ENCODE measurements at regions not wholly inside any gene's neighbourhood (a gene's known extent, or its start where the extent isn't known, plus 50 kb on each side); places are given as distances from the start of the nearest gene placed in this dataset.

DNA sequence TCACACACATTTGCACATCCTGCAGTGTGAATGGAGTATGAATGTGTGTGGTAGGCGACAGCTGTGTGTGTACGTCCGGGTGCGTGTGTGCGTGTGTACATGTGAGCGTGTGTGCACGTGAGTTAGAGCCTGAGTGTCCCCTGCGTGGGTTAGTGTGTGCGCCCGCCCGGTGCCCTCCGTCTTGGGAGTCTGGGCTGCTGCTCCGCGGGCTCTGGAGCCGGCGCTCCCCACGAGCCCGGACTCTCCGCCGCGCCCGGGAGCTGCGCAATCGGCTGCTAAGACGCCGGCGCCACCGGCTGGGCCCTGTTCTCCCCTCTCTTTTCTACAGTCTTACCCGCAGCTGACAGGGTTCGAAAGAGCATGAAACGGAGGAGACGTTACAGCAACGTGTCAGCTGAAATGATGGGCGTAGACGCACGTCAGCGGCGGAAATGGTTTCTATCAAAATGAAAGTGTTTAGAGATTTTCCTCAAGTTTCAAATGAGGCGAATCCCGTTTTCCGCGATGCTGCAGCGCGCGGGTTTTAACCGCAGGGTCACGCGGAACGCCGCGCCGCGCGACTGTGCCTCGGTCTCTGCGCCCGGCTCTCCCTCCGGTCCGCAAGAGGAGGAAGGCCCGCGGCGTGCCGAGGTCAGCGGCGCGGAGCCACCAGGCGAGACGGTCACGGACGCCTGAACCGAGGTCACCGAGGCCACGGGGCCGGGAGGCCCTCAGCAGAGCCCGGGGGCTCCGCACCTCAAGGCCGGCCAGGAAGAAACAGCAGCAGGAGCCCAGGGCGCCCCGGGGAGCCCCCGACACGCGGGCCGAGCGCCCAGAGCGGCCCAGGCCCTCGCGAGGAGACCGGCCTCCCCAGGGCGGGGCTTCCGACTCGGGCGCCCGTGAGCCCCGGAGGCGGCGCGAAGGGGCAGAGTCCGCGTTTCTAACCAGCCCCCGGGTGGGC is 95.3 kb upstream of the BHLHE23 start:
- TF ChIP-seq, protein P1, sequence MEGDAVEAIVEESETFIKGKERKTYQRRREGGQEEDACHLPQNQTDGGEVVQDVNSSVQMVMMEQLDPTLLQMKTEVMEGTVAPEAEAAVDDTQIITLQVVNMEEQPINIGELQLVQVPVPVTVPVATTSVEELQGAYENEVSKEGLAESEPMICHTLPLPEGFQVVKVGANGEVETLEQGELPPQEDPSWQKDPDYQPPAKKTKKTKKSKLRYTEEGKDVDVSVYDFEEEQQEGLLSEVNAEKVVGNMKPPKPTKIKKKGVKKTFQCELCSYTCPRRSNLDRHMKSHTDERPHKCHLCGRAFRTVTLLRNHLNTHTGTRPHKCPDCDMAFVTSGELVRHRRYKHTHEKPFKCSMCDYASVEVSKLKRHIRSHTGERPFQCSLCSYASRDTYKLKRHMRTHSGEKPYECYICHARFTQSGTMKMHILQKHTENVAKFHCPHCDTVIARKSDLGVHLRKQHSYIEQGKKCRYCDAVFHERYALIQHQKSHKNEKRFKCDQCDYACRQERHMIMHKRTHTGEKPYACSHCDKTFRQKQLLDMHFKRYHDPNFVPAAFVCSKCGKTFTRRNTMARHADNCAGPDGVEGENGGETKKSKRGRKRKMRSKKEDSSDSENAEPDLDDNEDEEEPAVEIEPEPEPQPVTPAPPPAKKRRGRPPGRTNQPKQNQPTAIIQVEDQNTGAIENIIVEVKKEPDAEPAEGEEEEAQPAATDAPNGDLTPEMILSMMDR (conservative IDR thresholded peaks at IDR 0.05; ENCODE audit: low read depth, low read length): no peak
- peak; percentile 46 for DNase-seq (ENCODE audit: low read depth)
- peak overlapping the region; percentile 59 for H3K4me3 ChIP-seq (ENCODE audit: low read depth, low read length)

DNA sequence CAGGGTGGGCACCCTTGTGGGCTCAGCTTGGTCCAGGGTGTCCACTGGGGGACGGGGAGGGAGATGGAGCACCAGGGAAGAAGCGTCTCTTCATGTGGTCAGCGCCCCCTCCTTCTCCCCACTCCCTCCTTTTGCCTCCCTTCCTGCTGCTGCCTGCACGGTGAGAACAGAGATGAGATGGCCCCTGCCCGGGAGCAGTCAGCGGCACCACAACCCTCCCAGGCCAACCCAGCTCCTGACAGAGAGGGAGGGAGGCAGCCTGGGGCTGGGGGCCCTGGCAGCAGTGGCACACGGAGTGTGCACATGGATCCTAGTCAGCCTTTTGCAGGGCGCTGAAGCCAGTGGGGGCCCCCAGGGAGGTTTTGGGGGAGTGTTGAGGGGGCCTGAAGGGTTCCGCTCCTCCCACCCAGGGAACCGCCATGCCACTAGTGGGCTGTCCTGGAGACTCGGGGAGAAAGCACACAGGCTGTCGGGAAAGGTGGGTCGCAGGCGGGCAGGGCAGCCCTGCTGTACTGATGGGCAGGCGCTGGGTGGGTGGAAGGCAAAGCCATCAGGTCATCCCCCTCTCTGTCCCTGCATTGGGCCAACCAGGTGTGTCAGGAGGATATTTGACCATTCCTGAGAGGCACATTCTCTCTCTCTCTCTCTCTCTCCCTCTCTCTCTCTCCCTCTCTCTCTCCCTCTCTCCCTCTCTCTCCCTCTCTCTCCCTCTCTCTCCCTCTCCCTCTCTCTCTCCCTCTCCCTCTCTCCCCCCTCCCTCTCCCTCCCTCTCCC is 94.3 kb upstream of the BHLHE23 start:
- TF ChIP-seq, protein P1 (conservative IDR thresholded peaks at IDR 0.05; ENCODE audit: low read depth, low read length): no peak
- DNase-seq (ENCODE audit: low read depth): no peak
- no peak overlapping the region for H3K4me3 ChIP-seq (ENCODE audit: low read depth, low read length)

DNA sequence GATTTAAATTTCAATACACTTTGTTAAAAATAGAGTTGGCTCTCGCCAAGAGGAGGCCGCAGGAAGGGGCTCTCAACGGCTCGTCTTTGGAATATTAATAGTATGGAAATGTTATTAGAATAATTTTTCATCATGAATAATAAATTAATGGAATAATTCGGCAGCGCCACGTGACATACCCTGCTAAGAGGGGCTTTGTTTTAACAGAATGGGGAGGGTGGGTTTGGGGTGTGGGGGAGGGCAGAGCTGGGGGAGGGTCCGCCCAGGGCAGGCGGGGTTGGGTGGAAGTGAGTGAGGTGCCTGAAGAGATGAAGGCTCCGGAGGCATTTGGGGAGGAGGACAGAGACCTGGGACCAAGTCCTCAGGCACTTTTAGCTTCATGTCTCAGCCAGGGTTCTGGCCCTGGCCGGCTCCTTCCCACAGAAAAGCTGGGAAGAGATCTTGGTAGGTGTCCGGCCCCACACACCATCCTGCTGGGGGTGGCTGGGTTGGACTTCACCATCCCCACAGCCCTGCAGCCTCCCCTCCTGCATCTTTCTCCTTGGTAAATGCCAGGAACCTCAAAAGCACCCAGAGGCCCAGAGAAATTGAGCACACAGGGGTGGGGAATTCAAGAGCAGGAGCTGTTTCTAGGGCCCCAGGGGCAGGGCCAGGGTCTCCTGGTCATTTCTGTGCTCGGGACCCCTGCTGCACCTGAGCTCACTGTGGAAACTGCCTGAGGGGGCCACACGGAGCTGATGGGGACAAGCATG is 93.6 kb upstream of the BHLHE23 start:
- TF ChIP-seq, protein P1 (conservative IDR thresholded peaks at IDR 0.05; ENCODE audit: low read depth, low read length): no peak
- no peak overlapping the region for H3K4me3 ChIP-seq (ENCODE audit: low read depth, low read length)
- no peak for DNase-seq (ENCODE audit: low read depth)

DNA sequence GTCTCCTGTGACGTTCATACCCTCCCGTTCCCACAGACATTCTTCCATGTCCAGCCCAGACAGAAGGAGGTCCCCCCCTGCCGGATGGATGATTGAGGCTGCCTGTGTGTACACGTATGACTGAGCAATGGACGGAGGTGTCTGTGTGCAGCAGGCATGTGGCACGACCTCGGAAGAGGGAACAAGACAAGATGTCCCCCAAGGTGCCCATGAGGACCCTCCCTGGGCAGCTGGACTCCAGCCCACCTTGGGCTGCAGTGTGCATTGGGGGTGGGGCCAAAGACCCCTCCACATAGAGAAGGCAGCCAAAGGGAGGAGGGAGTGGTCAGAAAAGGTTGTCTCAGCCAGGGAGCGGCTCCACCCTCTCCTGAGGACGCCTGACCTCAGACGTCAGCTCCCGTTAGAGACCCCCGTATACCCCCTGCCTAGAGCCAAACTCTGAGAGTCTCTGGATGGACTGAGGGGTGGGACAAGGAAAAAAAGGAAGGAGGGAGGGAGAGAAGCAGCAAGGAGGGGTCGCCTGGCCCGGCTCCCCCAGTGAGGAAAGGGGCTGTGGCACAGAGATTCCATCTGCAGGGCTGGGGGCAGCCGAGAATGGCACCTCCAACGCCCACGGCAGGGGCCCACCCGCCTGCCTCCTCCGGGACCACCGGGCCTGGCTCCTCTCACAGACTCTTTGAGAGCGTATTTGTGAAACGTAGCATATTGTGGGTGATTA is 92.9 kb upstream of the BHLHE23 start:
- DNase-seq (ENCODE audit: low read depth): no peak
- TF ChIP-seq, protein P1 (conservative IDR thresholded peaks at IDR 0.05; ENCODE audit: low read depth, low read length): no peak

DNA sequence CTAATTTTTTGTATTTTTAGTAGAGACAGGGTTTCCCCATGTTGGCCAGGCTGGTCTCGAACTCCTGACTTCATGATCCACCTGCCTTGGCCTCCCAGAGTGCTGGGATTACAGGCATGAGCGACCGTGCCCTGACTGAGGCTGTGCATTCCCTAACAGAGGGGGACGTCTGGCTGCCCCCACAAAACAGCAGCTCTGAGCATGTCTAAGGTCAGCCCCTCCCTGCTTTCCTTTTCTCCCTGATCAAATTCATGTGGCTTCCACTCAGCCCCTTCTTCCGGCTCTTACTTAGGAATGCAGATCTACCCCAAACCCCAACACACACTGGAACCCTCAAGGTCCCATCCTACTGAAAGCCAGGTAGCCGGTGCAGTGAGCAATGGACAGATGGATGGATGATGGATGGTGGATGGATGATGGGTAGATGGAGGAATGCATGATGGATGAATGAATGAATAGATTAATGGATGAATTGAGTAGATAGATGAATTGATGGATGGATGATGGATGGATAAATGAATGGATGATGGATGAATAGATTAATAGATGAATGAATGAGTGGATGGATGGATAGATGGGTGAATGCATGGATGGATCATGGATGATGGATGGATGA is 91.5 kb upstream of the BHLHE23 start:
- TF ChIP-seq, protein P1 (conservative IDR thresholded peaks at IDR 0.05; ENCODE audit: low read depth, low read length): no peak
- no peak overlapping the region for H3K4me3 ChIP-seq (ENCODE audit: low read depth, low read length)
- DNase-seq (ENCODE audit: low read depth): no peak

More for the DNA sequence above, 92.9 kb upstream of the BHLHE23 start:
- H3K4me3 ChIP-seq (ENCODE audit: low read depth, low read length): no peak overlapping the region

DNA sequence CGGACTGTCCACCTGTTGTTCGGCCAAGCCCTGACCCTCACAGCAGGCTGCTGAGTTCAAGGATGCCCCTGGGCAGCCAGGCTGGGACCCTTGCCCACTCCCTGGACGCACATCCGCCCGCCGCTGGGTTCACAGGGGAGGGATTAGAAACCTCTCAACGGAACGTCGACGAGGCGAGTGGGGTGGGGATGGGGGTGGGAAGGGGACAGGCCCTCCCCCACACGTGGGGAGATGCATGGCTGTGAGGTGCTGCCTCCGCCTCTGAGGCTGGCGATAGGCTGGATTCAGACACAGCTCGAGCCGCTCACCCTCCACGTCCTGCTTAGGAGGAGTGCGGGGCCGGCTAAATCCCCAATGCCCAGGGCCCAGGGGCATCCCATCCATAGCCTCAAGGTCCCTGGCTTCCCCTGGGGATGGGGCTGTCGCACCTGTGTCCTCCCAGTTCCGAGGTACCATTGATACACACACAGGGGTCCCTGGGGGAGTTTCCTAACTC is 90.6 kb upstream of the BHLHE23 start:
- no peak overlapping the region for H3K4me3 ChIP-seq (ENCODE audit: low read depth, low read length)
- DNase-seq (ENCODE audit: low read depth): no peak
- TF ChIP-seq, protein P1 (conservative IDR thresholded peaks at IDR 0.05; ENCODE audit: low read depth, low read length): no peak
